ENCODE measurements at regions not wholly inside any gene's neighbourhood (a gene's known extent, or its start where the extent isn't known, plus 50 kb on each side); places are given as distances from the start of the nearest gene placed in this dataset.

DNA sequence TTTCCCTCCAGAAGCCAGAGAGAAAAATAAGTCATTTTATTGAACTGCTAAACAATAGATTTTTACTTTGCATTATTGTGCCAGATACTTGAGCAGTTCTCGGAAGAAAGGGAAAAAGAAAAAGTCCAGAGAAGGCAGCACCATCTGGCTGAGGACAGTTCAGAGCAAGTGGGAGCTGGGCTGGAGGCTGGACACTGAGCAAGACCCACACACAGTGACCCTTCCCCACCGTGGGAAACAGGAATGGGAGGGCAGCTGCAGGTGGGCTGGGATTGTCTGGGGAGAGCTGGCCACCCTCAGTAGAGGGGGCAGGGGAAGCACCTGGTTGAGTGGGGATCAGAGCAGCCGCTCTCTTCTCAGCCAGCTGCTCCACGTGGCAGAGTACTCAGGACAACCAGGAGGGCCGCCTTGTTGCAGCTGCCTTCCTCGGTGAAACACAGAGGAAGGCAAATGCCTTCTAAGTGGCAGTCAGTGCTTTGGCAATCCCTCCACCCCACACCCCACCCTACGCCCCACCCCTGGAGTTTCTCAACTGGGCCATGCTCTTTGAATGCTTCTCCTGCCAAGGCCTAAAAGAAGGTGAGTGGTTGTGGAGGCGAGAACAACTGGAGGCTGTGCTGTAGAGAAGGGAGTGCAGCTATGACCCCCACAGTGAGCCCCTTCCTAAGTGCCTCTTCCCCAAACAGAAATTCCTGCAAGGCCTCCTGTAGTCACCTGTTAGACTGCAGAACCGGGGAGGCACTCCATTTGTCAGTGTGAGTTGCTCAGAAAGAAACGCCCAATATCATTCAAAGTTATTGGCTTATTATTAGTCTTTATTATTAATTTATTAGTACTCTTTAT lies 179.3 kb downstream of the ZIC5 start:
- Histone ChIP-seq H3K79me2 (no peaks in the 10 kb centered on the region), H3K27me3 (no peaks in the 10 kb centered on the region), H3K9me3 (ENCODE audit: low read depth) (no peaks in the 10 kb centered on the region), H4K20me1 (ENCODE audit: insufficient read depth, poor library complexity, severe bottlenecking) (no peaks in the 10 kb centered on the region), H3K9me2 (replicated peaks; ENCODE audit: insufficient read depth) (no peaks in the 10 kb centered on the region), H3K36me3 (replicated peaks; ENCODE audit: insufficient read depth, low read depth) (no peaks in the 10 kb centered on the region), H2AFZ (no peak overlapping the region), H3K4me2 (no peak overlapping the region), H3K4me3 (no peak overlapping the region), H3K4me1 (ENCODE audit: insufficient read depth) (no peaks in the 10 kb centered on the region), H3K27ac (no peak overlapping the region)
- 68% methylated on average over 10 of the region's 10 CpGs for WGBS (ENCODE audit: low lambda C conversion rate, missing lambda C conversion rate)
- DNase-seq (ENCODE audit: low spot score) = no peak
- TF ChIP-seq EZH2phosphoT487 (IDR thresholded peaks at IDR 0.05; ENCODE audit: low read depth, severe bottlenecking, unreplicated experiment) = no peak
- TF ChIP-seq, protein P1, sequence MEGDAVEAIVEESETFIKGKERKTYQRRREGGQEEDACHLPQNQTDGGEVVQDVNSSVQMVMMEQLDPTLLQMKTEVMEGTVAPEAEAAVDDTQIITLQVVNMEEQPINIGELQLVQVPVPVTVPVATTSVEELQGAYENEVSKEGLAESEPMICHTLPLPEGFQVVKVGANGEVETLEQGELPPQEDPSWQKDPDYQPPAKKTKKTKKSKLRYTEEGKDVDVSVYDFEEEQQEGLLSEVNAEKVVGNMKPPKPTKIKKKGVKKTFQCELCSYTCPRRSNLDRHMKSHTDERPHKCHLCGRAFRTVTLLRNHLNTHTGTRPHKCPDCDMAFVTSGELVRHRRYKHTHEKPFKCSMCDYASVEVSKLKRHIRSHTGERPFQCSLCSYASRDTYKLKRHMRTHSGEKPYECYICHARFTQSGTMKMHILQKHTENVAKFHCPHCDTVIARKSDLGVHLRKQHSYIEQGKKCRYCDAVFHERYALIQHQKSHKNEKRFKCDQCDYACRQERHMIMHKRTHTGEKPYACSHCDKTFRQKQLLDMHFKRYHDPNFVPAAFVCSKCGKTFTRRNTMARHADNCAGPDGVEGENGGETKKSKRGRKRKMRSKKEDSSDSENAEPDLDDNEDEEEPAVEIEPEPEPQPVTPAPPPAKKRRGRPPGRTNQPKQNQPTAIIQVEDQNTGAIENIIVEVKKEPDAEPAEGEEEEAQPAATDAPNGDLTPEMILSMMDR (IDR thresholded peaks at IDR 0.05; ENCODE audit: poor library complexity) = no peak
- TF ChIP-seq EZH2 (IDR thresholded peaks at IDR 0.05; ENCODE audit: borderline replicate concordance) = no peak

GRCh38 chr13:99782669-99783068 lies 188.9 kb downstream of the ZIC5 start:
- Histone ChIP-seq H3K4me1 (ENCODE audit: insufficient read depth) (no peaks in the 10 kb centered on the region), H3K9me2 (replicated peaks; ENCODE audit: insufficient read depth) (no peaks in the 10 kb centered on the region), H3K4me2 (no peak overlapping the region), H3K36me3 (replicated peaks; ENCODE audit: insufficient read depth, low read depth) (no peaks in the 10 kb centered on the region), H3K79me2 (no peaks in the 10 kb centered on the region), H4K20me1 (ENCODE audit: insufficient read depth, poor library complexity, severe bottlenecking) (no peaks in the 10 kb centered on the region), H3K4me3 (no peak overlapping the region), H3K27me3 (no peaks in the 10 kb centered on the region), H3K9me3 (ENCODE audit: low read depth) (no peaks in the 10 kb centered on the region), H2AFZ (no peak overlapping the region), H3K27ac (no peak overlapping the region)
- WGBS (ENCODE audit: low lambda C conversion rate, missing lambda C conversion rate) = 100% methylated on average over 3 of the region's 3 CpGs
- DNase-seq (ENCODE audit: low spot score) = no peak
- TF ChIP-seq EZH2phosphoT487 (IDR thresholded peaks at IDR 0.05; ENCODE audit: low read depth, severe bottlenecking, unreplicated experiment) = no peak
- no peak for TF ChIP-seq EZH2 (IDR thresholded peaks at IDR 0.05; ENCODE audit: borderline replicate concordance)
- TF ChIP-seq, protein P1 (IDR thresholded peaks at IDR 0.05; ENCODE audit: poor library complexity) = no peak

DNA sequence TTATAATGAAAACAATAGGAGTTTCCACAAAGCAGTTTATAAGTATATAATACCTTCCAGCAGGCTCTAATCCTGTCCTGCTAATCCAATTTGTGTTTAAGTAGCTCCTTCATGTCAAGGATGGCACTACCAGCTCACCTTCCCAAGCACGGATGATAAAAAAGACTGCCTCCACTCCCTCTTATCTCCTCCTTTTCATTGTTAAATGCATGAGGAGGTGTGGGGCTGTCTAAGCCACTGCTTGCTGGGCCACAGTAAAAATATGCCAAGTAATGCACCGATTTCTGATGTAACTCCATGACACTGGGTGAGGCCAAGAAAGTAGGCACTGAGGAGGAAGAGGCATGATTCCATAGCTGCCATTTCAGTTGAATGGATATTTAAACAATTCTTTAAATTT lies 193.1 kb downstream of the ZIC5 start:
- TF ChIP-seq EZH2 (IDR thresholded peaks at IDR 0.05; ENCODE audit: borderline replicate concordance) = no peak
- TF ChIP-seq EZH2phosphoT487 (IDR thresholded peaks at IDR 0.05; ENCODE audit: low read depth, severe bottlenecking, unreplicated experiment) = no peak
- TF ChIP-seq, protein P1 (IDR thresholded peaks at IDR 0.05; ENCODE audit: poor library complexity) = no peak
- WGBS (ENCODE audit: low lambda C conversion rate, missing lambda C conversion rate) = 71% methylated on average over 2 of the region's 2 CpGs

More for the DNA sequence above, 193.1 kb downstream of the ZIC5 start:
- Histone ChIP-seq H3K9me2 (replicated peaks; ENCODE audit: insufficient read depth) (no peaks in the 10 kb centered on the region), H3K27me3 (no peaks in the 10 kb centered on the region), H4K20me1 (ENCODE audit: insufficient read depth, poor library complexity, severe bottlenecking) (no peaks in the 10 kb centered on the region), H3K79me2 (no peaks in the 10 kb centered on the region), H3K4me2 (no peak overlapping the region), H3K9me3 (ENCODE audit: low read depth) (no peaks in the 10 kb centered on the region), H2AFZ (no peak overlapping the region), H3K36me3 (replicated peaks; ENCODE audit: insufficient read depth, low read depth) (no peaks in the 10 kb centered on the region), H3K27ac (no peak overlapping the region), H3K4me1 (ENCODE audit: insufficient read depth) (no peaks in the 10 kb centered on the region), H3K4me3 (no peak overlapping the region)
- no peak for DNase-seq (ENCODE audit: low spot score)

Measured in hepatocyte (in vitro differentiated cells).